ENCODE measurements at regions not wholly inside any gene's neighbourhood (a gene's known extent, or its start where the extent isn't known, plus 50 kb on each side); places are given as distances from the start of the nearest gene placed in this dataset.

DNA sequence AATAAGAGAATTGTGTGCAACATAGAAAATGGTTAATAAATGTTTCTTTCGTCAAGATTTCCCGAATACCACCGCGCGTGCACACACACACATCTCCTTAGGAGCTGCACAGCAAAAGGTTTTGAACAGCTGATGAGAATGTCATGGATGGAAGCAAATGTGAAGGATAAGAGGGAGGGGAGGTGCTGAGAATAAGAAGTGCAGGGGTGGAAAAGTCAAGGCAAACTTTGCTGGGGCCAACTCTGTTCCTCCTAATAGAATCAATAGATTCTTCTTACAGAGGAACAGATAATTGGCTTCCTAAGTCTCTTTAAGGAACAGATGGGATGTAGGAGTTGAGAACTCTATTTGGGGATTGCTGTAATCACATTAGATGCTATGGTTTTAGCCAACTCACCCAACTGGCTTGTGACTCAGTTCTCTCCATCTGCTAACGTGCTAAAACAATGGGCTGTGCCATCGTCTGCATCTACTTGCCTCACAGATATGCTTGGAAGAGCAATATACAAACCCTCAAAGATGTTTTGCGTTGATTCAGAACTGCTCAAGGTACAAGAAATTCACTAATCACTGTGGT lies 408.2 kb upstream of the CELF2 start:
- TF ChIP-seq CTCF (optimal IDR thresholded peaks at IDR 0.05 in 1 of 3, IDR thresholded peaks at IDR 0.05 in 1 of 3, conservative IDR thresholded peaks at IDR 0.05 in 1 of 3; ENCODE audit: extremely low read depth in 1 of 3, insufficient read depth in 2 of 3, low read length in 3 of 3) (no peak), EZH2 (IDR thresholded peaks at IDR 0.05; ENCODE audit: low read length) (no peak)
